ENCODE measurements at regions not wholly inside any gene's neighbourhood (a gene's known extent, or its start where the extent isn't known, plus 50 kb on each side); places are given as distances from the start of the nearest gene placed in this dataset.
"Not testable (repeated sequence)": the region's sequence is repeated elsewhere in the genome, so short reads cannot be mapped to it uniquely, and the experiment has no call there.

DNA sequence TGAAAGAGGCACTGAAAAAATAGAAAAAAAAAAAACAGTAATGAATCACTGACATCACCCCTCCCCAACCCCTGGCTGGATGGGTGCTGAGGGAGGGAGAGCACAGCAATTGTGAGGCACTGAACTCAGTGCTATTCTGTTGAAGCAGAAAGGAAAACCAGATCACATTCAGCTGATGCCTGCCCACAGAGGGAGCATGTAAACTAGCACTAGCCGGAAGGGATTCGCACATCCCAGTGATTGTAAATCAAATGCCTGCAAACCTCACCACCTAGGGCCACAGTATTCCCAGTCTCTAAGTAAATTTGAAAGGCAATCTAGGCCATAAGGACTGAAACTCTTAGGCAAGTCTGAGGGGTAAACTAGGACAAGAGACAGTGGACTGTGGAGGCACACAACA, 772.0 kb upstream of the CCDC179 start:
- in situ Hi-C loops (cut with HindIII; ENCODE audit: low sequenced_read_pairs): no loop called here

DNA sequence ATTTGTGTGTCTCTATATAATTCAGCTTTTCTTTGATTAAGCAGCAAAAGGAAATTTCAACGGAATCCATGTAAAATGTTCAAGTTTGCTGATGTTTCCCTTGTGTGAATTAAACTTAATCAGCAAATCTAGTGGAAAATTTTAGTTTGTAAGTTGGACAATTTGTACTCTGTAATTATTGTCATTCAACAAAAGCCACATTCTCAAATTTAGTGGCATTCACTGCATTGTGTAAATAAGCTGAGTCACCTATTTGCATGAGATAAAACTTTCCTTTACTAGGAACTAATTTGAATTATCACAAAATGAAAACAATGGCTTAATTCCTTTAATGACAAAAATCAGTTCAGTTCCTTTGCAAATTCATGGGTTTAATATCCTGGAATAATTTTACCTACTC, 784.2 kb upstream of the CCDC179 start:
- TF ChIP-seq, protein P1, sequence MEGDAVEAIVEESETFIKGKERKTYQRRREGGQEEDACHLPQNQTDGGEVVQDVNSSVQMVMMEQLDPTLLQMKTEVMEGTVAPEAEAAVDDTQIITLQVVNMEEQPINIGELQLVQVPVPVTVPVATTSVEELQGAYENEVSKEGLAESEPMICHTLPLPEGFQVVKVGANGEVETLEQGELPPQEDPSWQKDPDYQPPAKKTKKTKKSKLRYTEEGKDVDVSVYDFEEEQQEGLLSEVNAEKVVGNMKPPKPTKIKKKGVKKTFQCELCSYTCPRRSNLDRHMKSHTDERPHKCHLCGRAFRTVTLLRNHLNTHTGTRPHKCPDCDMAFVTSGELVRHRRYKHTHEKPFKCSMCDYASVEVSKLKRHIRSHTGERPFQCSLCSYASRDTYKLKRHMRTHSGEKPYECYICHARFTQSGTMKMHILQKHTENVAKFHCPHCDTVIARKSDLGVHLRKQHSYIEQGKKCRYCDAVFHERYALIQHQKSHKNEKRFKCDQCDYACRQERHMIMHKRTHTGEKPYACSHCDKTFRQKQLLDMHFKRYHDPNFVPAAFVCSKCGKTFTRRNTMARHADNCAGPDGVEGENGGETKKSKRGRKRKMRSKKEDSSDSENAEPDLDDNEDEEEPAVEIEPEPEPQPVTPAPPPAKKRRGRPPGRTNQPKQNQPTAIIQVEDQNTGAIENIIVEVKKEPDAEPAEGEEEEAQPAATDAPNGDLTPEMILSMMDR (IDR thresholded peaks at IDR 0.05; ENCODE audit: low read depth, low read length, missing control alignments): no peak
- no peak for DNase-seq (ENCODE audit: low read depth)
- in situ Hi-C loops (cut with HindIII; ENCODE audit: low sequenced_read_pairs): no loop called here
- H3K4me3 ChIP-seq (ENCODE audit: low read depth, low read length): no peak overlapping the region

More for the DNA sequence above, 772.0 kb upstream of the CCDC179 start:
- DNase-seq (ENCODE audit: low read depth): no peak
- no peak overlapping the region for H3K4me3 ChIP-seq (ENCODE audit: low read depth, low read length)
- TF ChIP-seq, protein P1 (IDR thresholded peaks at IDR 0.05; ENCODE audit: low read depth, low read length, missing control alignments): no peak

DNA sequence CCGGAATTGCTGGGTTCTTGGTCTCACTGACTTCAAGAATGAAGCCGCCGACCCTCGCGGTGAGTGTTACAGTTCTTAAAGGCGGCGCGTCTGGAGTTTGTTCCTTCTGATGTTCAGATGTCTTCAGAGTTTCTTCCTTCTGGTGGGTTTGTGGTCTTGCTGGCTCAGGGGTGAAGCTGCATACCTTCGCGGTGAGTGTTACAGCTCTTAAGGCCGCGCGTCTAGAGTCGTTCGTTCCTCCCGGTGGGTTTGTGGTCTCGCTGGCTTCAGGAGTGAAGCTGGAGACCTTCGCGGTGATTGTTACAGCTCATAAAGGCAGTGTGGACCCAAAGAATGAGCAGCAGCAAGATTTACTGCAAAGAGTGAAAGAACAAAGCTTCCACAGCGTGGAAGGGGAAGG, 792.1 kb upstream of the CCDC179 start:
- DNase-seq (ENCODE audit: low read depth); H3K4me3 ChIP-seq (ENCODE audit: low read depth, low read length); in situ Hi-C loops (cut with HindIII; ENCODE audit: low sequenced_read_pairs): not testable (repeated sequence)

DNA sequence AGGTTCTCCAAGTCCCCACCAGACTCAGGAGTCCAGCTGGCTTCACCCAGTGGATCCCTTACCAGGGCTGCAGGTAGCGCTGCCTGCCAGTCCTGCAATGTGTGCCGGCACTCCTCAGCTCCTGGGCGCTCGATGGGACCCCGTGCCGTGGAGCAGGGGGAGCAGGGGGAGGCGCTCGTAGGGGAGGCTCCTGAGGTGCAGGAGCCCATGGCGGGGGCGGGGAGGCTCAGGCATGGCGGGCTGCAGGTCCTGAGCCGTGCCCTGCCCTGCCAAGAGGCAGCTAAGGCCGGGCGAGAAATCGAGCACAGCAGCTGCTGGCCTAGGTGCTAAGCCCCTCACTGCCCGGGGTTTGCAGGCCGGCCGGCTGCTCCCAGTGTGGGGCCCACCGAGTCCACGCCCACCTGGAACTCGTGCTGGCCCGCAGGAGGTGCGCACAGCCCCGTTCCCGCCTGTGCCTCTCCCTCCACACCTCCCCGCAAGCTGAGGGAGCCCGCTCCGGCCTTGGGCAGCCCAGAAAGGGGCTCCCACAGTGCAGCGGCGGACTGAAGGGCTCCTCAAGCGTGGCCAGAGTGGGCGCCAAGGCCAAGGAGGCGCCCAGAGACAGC, 792.9 kb upstream of the CCDC179 start:
- TF ChIP-seq, protein P1 (IDR thresholded peaks at IDR 0.05; ENCODE audit: low read depth, low read length, missing control alignments): no peak
- in situ Hi-C loops (cut with HindIII; ENCODE audit: low sequenced_read_pairs): no loop called here
- DNase-seq (ENCODE audit: low read depth): no peak
- H3K4me3 ChIP-seq (ENCODE audit: low read depth, low read length): no peak overlapping the region

DNA sequence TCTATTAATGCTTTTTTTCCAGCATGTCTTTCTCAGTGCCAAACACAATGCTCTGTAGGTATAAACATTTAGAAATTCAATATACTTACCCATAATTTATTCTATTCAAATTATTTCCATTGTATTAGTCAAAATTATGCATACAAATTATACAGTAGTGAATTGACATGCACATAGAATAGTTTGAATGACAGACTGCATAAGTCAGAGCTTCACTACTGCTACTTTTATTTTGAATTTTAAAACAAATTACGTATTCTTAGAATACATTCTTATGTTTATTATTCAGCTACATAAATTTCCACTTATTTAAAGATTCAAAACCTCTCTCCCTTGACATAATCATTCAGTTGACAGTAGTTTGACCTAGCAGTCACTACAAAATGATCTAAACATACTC, 808.0 kb upstream of the CCDC179 start:
- in situ Hi-C loops (cut with HindIII; ENCODE audit: low sequenced_read_pairs): no loop called here
- H3K4me3 ChIP-seq (ENCODE audit: low read depth, low read length): no peak overlapping the region
- DNase-seq (ENCODE audit: low read depth): no peak
- TF ChIP-seq, protein P1 (IDR thresholded peaks at IDR 0.05; ENCODE audit: low read depth, low read length, missing control alignments): no peak

DNA sequence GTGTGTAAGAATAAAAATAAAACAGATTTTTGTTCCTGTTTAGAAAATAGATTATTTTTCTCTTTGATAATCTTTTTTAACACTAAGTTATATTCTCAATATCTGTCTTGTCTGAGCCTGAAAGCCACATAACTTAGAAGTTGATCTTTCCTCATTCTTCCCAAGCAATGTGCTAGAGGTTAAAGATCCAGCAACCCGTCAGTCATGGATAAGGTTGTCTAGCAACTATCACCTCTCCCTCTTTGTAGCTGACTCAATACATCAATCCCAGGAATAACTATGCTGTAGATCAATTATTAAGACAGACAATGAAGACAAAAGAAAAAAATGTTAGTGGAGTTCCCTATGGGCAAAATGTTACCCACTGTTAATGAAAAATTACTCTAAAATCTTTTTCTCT, 813.1 kb upstream of the CCDC179 start:
- in situ Hi-C loops (cut with HindIII; ENCODE audit: low sequenced_read_pairs): no loop called here
- no peak for DNase-seq (ENCODE audit: low read depth)
- TF ChIP-seq, protein P1 (IDR thresholded peaks at IDR 0.05; ENCODE audit: low read depth, low read length, missing control alignments): no peak
- H3K4me3 ChIP-seq (ENCODE audit: low read depth, low read length): no peak overlapping the region

DNA sequence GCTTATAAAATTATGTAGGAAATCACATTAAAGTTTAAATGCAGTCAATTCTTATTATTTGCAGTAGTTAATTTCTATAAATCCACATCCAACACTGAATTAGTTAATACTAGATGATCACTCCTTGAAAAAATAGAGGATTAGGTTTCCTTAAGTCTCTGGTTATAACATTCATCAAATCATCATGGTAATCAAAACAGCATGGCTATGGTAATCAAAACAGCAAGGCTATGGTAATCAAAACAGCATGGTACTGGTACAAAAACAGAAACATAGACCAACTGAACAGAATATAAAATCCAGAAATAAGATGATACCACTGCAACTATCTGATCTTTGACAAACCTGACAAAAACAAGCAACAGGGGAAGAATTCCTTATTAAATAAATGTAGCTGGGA, 814.6 kb upstream of the CCDC179 start:
- in situ Hi-C loops (cut with HindIII; ENCODE audit: low sequenced_read_pairs): no loop called here
- H3K4me3 ChIP-seq (ENCODE audit: low read depth, low read length): no peak overlapping the region
- no peak for DNase-seq (ENCODE audit: low read depth)
- TF ChIP-seq, protein P1 (IDR thresholded peaks at IDR 0.05; ENCODE audit: low read depth, low read length, missing control alignments): no peak
